ENCODE measurements at regions not wholly inside any gene's neighbourhood (a gene's known extent, or its start where the extent isn't known, plus 50 kb on each side); places are given as distances from the start of the nearest gene placed in this dataset.

- DNase-seq (ENCODE audit: low spot score) = no peak
These were observed 214.0 kb upstream of the ADRA1B start for GRCh38 chr5:159702301-159702700.

- no peak for DNase-seq (ENCODE audit: low spot score)
These were observed 213.5 kb upstream of the ADRA1B start for GRCh38 chr5:159702826-159703225.

- DNase-seq (ENCODE audit: low spot score) = no peak
These were observed 212.1 kb upstream of the ADRA1B start for GRCh38 chr5:159704160-159704559.

GRCh38 chr5:159705948-159706347 lies 210.3 kb upstream of the ADRA1B start:
- DNase-seq (ENCODE audit: low spot score) = no peak

DNA sequence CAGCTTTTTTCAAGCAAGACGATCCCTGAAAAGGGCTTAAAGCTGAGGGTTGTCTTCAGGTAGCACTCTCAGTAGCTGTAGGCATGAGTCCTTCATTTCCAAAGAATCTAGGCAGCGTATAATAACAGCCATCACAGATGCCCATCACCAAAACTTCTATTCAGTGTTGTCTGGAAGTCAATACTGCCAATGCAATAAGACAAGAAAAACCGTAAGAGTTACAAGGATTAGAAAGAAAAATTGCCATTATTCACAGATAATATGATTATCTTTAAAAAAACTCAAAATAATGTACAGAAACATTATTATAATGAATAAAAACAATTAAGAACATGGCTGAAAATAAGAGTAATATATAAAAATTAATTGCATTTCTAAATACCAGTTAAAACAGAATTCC lies 208.2 kb upstream of the ADRA1B start:
- DNase-seq (ENCODE audit: low spot score) = no peak

GRCh38 chr5:159712672-159713071 lies 203.6 kb upstream of the ADRA1B start:
- no peak for DNase-seq (ENCODE audit: low spot score)

DNA sequence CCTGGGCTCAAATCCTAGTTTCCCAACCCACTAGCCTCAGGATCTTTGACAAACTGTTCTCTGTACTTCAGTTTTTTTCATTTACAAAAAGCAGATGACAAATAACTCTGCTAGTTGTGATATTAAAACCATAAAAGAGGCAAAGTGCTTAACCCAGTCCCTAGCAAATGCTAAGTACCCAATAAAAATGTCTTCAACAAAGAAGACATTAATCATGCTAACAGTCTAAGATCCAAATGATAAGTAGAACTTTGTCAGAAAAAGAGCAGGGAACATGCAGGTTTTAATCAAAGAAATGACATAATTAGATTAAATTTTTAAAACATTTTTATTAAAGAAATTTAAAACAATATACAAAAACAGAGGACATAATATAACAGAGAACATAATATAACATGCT lies 203.0 kb upstream of the ADRA1B start:
- no peak for DNase-seq (ENCODE audit: low spot score)

DNA sequence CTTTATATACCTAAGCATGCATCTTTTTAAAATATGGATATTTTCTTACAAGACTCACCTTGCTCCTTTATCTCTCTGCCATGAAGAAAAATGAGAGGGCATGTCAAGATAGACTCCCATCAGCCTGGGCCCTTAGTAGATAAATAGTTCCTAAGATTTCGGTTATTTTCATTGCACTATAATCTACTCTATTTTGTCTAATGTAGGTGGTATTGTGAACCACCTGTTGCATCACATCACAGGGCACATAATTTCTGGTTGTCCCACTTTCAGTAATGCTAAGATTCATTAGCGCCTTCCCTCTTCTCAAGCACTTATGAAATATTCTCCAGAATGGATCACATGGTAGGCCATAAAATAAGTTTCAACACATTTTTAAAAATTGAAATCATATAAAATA lies 202.5 kb upstream of the ADRA1B start:
- no peak for DNase-seq (ENCODE audit: low spot score)

DNA sequence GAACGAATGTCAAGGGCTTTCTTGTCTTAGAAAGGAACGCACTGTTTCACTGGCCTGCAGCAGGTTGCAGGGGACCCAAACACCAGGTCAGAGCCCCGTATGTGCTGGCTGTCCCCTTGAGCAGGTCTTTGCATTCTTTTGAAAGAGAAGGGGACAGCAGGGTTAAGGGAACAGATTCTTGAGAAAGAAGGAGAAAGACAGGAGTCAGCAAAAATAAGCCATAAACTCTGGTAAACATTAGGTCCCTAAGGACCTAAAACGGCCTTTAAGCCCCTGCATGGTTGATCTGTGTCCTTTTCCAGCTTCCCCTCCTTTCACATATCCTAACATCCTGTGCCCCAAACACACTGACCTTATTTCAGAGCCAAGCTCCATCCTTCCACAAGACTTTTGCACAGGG lies 190.8 kb upstream of the ADRA1B start:
- DNase-seq (ENCODE audit: low spot score) = no peak

DNA sequence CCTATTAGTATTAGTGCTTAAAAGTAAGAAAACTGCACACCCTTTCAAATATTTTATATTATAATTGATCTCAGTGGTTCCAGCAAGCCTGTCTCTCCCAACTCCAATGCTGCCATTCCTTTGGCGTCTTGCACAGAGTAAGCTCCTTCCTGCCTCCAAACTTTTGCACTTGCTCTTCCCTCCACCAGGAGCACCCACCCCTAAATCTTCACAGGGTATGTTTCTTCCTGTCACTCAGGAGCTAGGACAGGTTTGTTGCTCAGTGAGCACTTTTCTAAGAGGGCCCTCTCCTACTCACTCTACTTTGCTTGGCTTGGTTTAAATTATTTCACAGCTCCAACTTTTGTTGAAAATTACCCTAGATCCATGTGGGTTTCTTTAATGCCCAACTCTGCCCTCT lies 189.1 kb upstream of the ADRA1B start:
- no peak for DNase-seq (ENCODE audit: low spot score)

GRCh38 chr5:159730285-159730684 lies 186.0 kb upstream of the ADRA1B start:
- no peak for DNase-seq (ENCODE audit: low spot score)

GRCh38 chr5:159732220-159732619 lies 184.1 kb upstream of the ADRA1B start:
- DNase-seq (ENCODE audit: low spot score) = no peak

DNA sequence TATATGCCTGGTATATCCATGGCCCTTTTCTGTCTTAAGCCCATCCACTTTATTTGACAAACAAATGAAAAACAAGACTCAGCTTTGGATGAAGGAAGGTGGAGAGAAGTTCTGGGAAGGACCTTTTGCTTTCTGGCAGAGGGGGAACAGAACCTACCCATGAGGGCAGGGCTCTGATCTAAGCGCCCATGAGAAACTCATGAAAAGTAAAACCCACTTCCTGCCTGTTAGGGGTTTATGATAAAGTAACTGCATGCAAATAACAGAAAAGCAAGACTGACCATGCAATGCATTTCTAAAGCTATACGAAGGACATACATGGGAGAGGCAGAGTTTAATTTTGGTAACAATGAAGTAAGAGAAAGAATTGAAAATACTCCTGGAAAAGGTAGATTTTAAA lies 181.9 kb upstream of the ADRA1B start:
- DNase-seq (ENCODE audit: low spot score) = no peak

- DNase-seq (ENCODE audit: low spot score) = no peak
These were observed 181.2 kb upstream of the ADRA1B start for GRCh38 chr5:159735036-159735435.

DNA sequence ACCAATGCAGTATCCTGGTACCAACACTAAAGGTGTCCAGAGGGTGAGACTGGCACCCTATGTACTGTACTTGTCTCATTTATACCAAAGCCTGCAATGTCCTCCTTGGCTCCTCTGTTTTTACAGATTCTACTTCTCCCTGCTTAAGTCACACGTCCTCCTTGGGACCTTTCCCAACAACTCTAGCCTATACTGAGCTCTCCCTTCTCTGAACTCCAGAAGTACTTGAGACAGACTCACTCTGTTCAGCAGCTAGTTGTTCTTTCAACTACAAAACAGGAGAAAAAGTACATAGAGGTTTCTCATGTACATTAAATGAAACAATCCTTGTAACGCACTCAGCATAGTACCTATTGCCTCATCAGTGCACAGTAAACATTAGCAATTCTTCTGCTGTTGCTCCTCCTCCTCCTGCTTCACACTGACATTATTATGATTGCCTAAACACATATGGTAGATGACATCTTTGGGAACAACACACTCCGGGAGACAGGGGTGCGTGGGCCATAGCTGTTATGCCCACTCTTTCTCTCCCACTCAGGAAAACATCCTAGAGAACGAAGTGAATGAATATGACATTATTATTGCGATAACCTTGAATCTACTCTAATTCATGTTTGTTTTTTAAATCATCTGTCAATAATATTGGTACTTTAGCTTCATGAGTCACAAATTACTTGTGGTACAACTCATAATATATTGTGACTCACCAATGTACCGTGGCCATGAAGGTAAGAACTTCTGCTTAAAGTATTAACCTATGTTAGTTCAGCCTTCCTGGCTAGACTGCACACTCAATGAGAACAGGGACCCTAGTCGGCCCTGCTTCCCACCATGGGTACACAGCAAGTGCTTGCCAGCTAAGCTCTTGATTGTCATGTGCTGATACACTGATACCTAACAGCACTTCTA lies 180.3 kb upstream of the ADRA1B start:
- no peak for DNase-seq (ENCODE audit: low spot score)

DNA sequence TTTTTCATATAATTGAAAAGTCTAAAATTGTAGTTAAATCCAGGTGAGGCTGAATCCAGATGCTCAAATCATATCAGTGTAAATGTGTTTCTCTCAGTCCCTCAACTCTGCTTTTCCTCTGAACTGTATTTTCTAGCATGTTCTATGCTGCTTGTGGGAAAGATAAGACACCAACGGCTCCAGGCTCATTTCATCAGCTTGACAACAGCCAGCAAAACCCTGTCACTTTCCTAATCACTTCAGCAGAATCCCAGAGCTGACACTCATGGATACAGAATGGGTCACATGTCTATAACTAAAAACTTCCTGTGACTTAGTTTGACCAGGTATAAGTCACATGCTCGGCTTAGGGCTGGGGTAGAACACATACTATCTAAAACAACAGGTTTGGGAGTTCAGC lies 179.4 kb upstream of the ADRA1B start:
- no peak for DNase-seq (ENCODE audit: low spot score)

- DNase-seq (ENCODE audit: low spot score) = no peak
These were observed 179.0 kb upstream of the ADRA1B start for GRCh38 chr5:159737263-159737662.

DNA sequence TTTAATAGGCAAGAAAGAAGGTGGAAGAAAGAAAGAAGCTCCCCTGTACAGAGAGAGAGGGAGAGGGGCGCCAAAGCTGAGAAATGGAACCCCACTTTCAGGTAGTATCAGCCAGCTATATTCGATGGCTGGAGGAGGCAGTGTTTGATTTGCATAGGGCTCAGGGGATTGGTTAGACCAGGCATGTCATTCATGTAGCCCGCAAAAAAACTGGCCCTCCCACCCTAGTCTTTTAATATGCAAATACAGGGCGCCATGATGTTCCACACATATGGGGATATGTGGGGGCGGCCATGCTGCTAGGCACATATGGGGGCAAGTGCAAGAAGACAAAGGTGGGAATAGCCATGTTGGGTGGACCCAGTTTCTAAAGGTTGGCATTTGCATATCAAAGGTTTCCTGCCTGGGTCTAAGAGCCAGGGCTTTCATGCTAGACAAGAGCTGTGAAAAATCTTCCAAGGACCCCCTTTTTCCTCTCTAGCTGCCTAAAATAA lies 174.4 kb upstream of the ADRA1B start:
- DNase-seq (ENCODE audit: low spot score) = no peak

GRCh38 chr5:159743234-159743633 lies 173.0 kb upstream of the ADRA1B start:
- no peak for DNase-seq (ENCODE audit: low spot score)

GRCh38 chr5:159746707-159747106 lies 169.6 kb upstream of the ADRA1B start:
- no peak for DNase-seq (ENCODE audit: low spot score)

DNA sequence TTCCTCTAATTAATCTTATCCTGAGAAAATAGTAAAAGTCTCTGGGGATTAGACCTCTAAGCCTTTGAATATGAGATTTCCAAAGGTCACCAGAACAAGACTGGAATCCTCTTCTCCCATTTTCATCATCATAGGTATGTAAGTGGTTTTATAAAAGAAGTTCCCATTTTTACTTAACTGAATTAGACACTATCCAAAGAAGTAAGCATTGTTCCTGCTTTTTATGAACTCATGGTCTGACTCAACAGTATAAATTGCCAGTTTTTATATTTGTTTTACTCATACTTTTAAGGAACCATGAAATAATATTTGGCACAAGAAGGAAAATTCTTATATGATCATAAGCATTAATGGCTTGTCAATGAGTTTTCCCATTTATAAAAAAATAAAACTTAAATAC lies 167.1 kb upstream of the ADRA1B start:
- DNase-seq (ENCODE audit: low spot score) = no peak

- no peak for DNase-seq (ENCODE audit: low spot score)
These were observed 166.1 kb upstream of the ADRA1B start for GRCh38 chr5:159750226-159750625.

DNA sequence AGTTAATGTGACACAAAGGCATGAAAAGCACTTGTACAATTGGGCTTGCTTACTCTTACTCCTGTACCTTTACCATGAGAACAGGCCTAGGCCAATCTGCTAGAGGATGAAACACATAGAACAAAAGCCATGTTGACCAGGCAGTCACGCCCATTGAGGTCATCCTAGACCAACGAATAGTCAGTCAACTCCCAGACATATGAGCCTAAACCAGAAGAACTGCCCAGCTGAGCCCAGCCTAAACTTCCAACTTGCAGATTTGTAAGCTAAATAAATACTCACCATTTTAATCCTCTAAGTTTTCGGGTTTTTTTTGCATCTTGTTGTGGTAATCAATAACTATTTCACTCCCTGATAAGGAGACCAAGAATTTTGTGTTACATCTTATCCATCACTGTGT lies 164.8 kb upstream of the ADRA1B start:
- DNase-seq (ENCODE audit: low spot score) = no peak
